Gastroesophageal sphincter (tissue), 3 donors: ENCODE measurements at regions not wholly inside any gene's neighbourhood (a gene's known extent, or its start where the extent isn't known, plus 50 kb on each side); places are given as distances from the start of the nearest gene placed in this dataset.

Source experiments
- POLR2A ChIP-seq, 2 donors: fragments of 450-650 bp; IDR thresholded peaks; one replicate each; pipeline ENCODE4 v1.6.1; 2017; ENCODE audit warnings: antibody characterized with exemption in 2 of 2, mild to moderate bottlenecking in 2 of 2, moderate library complexity in 1 of 2
- POLR2AphosphoS5 ChIP-seq: sonication (generic); formaldehyde crosslinking; IDR thresholded peaks from one replicate; pipeline ENCODE4 v1.6.1; 2017; ENCODE audit warnings: antibody characterized with exemption
- TF ChIP-seq, protein P1 (sequence below), 4 experiments: fragments of 200-600 bp in 2 of 4; fragments of 450-650 bp in 2 of 4; sonication (generic) in 1 of 4; IDR thresholded peaks; one replicate each; pipeline ENCODE4 v1.5.1; 2017 to 2019; ENCODE audit warnings: antibody characterized with exemption in 4 of 4, mild to moderate bottlenecking in 2 of 4, moderate library complexity in 2 of 4

DNA sequence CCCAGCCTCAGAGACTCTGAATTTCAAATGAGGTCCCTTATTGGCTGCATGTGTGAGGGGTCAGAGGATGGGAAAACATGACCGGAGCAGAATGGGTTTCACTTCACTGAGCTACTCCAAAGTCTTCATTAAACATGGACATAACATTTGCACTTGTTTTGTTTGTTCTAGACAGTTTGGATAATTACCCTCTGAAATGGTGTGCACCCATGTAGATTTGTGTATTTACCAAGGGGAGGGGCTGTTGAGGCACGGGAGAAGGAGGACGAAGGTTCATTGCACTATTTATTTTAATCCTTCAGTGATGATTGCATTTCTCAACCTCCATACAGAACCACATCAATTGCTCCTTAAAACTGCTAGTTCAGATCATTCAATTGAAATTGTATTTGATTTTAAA is 364.2 kb downstream of the TFAP2B start:
- TF ChIP-seq, protein P1, sequence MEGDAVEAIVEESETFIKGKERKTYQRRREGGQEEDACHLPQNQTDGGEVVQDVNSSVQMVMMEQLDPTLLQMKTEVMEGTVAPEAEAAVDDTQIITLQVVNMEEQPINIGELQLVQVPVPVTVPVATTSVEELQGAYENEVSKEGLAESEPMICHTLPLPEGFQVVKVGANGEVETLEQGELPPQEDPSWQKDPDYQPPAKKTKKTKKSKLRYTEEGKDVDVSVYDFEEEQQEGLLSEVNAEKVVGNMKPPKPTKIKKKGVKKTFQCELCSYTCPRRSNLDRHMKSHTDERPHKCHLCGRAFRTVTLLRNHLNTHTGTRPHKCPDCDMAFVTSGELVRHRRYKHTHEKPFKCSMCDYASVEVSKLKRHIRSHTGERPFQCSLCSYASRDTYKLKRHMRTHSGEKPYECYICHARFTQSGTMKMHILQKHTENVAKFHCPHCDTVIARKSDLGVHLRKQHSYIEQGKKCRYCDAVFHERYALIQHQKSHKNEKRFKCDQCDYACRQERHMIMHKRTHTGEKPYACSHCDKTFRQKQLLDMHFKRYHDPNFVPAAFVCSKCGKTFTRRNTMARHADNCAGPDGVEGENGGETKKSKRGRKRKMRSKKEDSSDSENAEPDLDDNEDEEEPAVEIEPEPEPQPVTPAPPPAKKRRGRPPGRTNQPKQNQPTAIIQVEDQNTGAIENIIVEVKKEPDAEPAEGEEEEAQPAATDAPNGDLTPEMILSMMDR (IDR thresholded peaks at IDR 0.05) = no peak
- TF ChIP-seq POLR2A (IDR thresholded peaks at IDR 0.05) = no peak
- TF ChIP-seq POLR2AphosphoS5 = no peak
